PFSK-1 (cell line): ENCODE measurements at regions not wholly inside any gene's neighbourhood (a gene's known extent, or its start where the extent isn't known, plus 50 kb on each side); places are given as distances from the start of the nearest gene placed in this dataset.

Source experiments
- FOXP2 ChIP-seq: optimal IDR thresholded peaks from 2 replicates; pipeline ENCODE3; 2011; ENCODE audit warnings: borderline replicate concordance, control low read depth, inconsistent platforms; ENCODE audit not compliant: insufficient read depth; ENCODE audit errors: extremely low read length, extremely low read depth
- POLR2AphosphoS5 ChIP-seq: IDR thresholded peaks from 2 replicates; pipeline ENCODE4 v1.6.1; 2012; ENCODE audit warnings: low read depth, mild to moderate bottlenecking, control low read depth, low read length, moderate library complexity
- REST ChIP-seq, 2 experiments: IDR thresholded peaks; 2 replicates each; pipeline versions ENCODE4 v1.6.1 to v1.8.0; 2011 to 2012; ENCODE audit warnings: low read depth in 2 of 2, low read length in 2 of 2, control low read depth in 1 of 2, inconsistent platforms in 1 of 2, mild to moderate bottlenecking in 1 of 2, moderate library complexity in 1 of 2; ENCODE audit not compliant: insufficient read depth in 1 of 2
- SIN3A ChIP-seq: IDR thresholded peaks from 2 replicates; pipeline ENCODE4 v1.6.1; 2012; ENCODE audit warnings: mild to moderate bottlenecking, low read length, moderate library complexity, borderline replicate concordance; ENCODE audit not compliant: insufficient read depth
- TAF1 ChIP-seq: IDR thresholded peaks from 2 replicates; pipeline ENCODE4 v1.6.1; 2012; ENCODE audit warnings: low read length, control low read depth, borderline replicate concordance; ENCODE audit not compliant: insufficient read depth

GRCh38 chr6:144797881-144798589 lies 512.9 kb downstream of the UTRN start:
- TF ChIP-seq REST (IDR thresholded peaks at IDR 0.05; ENCODE audit: insufficient read depth in 1 of 2, low read depth in 2 of 2, low read length in 2 of 2) (peak in 1 of 2 experiments; percentile 25; a peak in 1 of 4 replicates), POLR2AphosphoS5 (peak; percentile 35; the same call in 1 of the 2 replicates), TAF1 (0 out of 2 replicates have a peak, but pooled peaks have one; percentile 24), SIN3A (no peak), FOXP2 (no peak)
